HT1080 (cell line): ENCODE measurements at regions not wholly inside any gene's neighbourhood (a gene's known extent, or its start where the extent isn't known, plus 50 kb on each side); places are given as distances from the start of the nearest gene placed in this dataset.
A peak's percentile ranks its signal among the peaks of the same experiment; 100 is the strongest.

Experiments used
- DNase-seq: peaks from one replicate; pipeline ENCODE4 v3.0.0-alpha.2; 2015; ENCODE audit warnings: low read depth

- DNase-seq = no peak
Measured at GRCh38 chr6:22807261-22807660, 237.9 kb downstream of the HDGFL1 start.

GRCh38 chr6:22807818-22808217, 238.5 kb downstream of the HDGFL1 start:
- DNase-seq = no peak

DNA sequence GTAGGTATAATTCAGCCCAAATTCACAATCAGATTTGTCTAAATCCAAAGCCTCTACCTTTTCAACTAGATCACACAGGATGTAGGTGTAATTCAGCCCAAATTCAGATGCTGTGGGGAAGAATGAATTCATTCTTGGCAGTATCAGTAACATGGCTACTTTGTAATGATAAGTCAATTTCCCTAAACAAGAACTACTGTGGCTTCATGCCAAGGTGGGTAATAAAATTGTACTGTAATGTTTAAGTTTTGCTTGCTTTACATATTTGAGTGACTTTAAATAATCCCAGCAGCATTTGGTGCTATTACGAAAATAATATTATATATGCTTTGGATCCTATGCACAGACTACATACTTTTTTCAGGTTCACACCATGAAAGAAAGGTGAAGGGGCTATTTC, 239.1 kb downstream of the HDGFL1 start:
- no peak for DNase-seq

GRCh38 chr6:22809370-22809769, 240.0 kb downstream of the HDGFL1 start:
- DNase-seq = no peak

- no peak for DNase-seq
Measured at GRCh38 chr6:22819209-22819608, 249.8 kb downstream of the HDGFL1 start.

DNA sequence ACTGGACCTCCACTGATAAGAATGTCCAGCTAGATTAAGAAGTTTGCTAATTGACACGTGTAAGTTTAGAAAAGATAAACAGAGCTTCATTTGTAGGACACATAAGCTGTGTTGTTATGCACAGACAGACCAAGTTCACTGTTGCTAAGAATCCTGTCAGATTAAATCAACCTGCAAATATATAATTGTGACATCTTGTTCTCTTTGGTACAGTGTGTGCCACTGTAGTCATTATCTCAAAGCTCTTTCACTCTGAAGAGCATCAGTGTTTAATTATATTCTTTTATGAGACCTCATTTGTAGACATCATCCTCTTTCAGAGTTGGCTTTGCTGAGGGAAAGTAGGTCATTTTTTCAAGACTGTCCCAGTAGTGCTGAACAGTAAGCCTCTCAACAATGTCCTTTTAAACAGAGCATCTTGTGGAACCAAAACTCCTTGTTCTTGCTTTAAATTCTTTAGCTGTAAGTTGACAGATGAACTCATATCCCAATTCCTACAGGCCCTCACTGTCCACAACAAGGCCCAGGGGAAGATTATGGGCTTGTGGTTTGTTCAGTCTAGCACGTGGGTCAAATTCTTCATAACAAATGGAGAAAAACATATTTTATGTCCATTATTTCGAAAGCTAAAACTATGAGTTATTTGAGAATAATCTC, 252.4 kb downstream of the HDGFL1 start:
- no peak for DNase-seq

DNA sequence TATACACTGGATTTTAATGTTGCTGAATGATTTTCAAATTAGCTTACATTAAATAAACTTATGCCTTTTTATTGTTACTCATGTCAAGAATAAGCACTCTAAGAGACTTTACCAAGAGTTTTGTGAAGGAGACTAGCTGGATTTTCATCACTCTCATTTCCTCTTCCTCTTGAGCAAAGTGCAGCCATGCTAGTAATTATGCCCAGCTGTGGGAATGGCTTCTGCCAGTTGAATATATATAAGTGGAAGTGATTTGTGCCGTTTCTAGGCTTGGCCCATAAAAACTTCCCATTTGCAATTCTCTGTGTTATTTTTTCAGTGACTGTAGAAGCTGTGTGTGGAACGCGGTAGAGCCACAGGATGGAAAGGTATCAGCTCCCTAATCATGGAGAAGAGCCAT, 255.8 kb downstream of the HDGFL1 start:
- DNase-seq = no peak

GRCh38 chr6:22826961-22827360, 257.6 kb downstream of the HDGFL1 start:
- peak; percentile 16 for DNase-seq

GRCh38 chr6:22827760-22828159, 258.4 kb downstream of the HDGFL1 start:
- DNase-seq = no peak

- peak; percentile 89 for DNase-seq
Measured at GRCh38 chr6:22828179-22829062, 259.1 kb downstream of the HDGFL1 start.

- no peak for DNase-seq
Measured at GRCh38 chr6:22829070-22829469, 259.7 kb downstream of the HDGFL1 start.

DNA sequence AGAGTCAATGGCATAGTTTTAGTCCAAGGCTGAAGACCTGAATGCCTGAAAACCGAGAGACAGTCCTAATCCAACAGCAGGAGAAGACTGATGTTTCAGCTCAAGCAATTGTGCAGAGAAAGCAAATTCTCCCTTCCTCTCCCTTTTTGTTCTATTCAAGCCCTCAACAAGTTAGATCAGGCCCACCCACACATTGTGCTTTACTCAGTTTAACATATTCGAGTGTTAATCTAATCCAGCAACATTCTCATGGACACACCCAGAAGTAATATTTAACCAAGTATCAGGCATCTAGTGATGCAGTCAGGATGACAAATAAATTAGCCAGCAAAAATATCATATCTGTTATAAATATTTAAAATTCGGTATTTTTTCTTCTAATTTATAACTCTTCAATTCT, 261.1 kb downstream of the HDGFL1 start:
- no peak for DNase-seq

- no peak for DNase-seq
Measured at GRCh38 chr6:22833191-22833590, 263.8 kb downstream of the HDGFL1 start.

- DNase-seq = no peak
Measured at GRCh38 chr6:22838345-22838744, 269.0 kb downstream of the HDGFL1 start.

DNA sequence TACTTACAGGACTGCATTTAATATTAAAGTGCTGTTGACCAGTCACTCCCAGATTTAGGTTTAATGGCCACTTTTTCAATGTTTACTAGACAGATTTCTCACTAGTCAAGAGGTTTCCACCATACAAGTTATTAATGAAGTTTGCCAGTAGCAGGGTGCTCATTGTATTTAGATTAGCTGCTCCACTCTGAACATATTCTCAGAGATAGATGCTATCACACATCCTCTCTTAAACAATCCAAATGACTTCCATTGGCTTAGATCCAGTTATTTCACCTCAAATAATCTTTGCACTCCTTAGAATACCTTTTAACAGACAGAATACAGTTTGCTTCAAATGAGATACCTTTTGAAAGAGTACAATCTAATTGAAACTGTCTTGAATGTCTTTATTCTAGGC, 276.1 kb downstream of the HDGFL1 start:
- no peak for DNase-seq

GRCh38 chr6:22848121-22848520, 278.8 kb downstream of the HDGFL1 start:
- no peak for DNase-seq

- DNase-seq = no peak
Measured at GRCh38 chr6:22849921-22850320, 280.6 kb downstream of the HDGFL1 start.

- no peak for DNase-seq
Measured at GRCh38 chr6:22852101-22852500, 282.7 kb downstream of the HDGFL1 start.

- DNase-seq = no peak
Measured at GRCh38 chr6:22873513-22874136, 304.3 kb downstream of the HDGFL1 start.

DNA sequence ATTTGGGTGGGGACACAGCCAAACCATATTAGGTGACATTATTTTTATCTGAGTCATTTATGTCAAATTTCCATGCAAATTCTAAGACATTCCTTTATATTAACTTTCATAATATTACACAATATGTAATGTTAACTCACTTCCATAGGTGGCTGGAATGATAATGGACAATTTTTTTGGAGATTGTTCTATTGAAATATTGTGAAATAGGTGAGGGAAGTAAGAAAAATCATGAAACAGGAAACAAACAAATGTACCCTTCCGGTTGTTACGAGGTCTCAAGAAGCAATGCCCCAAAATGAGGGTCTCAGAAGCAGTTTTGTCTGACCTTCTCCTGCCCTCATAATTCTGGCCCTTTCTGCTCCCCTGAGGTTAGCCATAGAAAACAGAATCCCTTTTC, 306.5 kb downstream of the HDGFL1 start:
- no peak for DNase-seq

DNA sequence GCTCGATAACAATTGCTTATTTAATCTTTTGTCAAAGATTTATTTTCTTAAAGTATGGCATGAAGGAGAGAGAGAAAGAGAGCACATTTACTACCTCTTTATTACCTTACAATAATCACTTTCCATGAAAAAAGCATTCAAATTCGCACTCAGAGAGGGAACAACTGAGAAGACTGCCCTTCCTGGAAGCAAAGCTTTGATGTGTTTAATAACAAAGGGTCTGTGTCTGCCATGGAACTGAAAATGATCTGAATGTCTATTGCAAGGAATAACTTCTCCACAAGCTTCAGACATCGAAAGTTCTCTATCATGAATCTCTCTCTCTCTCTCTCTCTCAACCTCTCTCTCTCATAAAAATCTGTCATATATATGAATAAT, 308.9 kb downstream of the HDGFL1 start:
- DNase-seq = no peak

- DNase-seq = no peak
Measured at GRCh38 chr6:22878706-22879105, 309.3 kb downstream of the HDGFL1 start.
